PFSK-1 (cell line): ENCODE measurements at regions not wholly inside any gene's neighbourhood (a gene's known extent, or its start where the extent isn't known, plus 50 kb on each side); places are given as distances from the start of the nearest gene placed in this dataset.

Experiments
- FOXP2 ChIP-seq: optimal IDR thresholded peaks from 2 replicates; pipeline ENCODE3; 2011; ENCODE audit warnings: borderline replicate concordance, control low read depth, inconsistent platforms; ENCODE audit not compliant: insufficient read depth; ENCODE audit errors: extremely low read length, extremely low read depth
- POLR2AphosphoS5 ChIP-seq: IDR thresholded peaks from 2 replicates; pipeline ENCODE4 v1.6.1; 2012; ENCODE audit warnings: low read depth, mild to moderate bottlenecking, control low read depth, low read length, moderate library complexity
- SIN3A ChIP-seq: IDR thresholded peaks from 2 replicates; pipeline ENCODE4 v1.6.1; 2012; ENCODE audit warnings: mild to moderate bottlenecking, low read length, moderate library complexity, borderline replicate concordance; ENCODE audit not compliant: insufficient read depth
- TAF1 ChIP-seq: IDR thresholded peaks from 2 replicates; pipeline ENCODE4 v1.6.1; 2012; ENCODE audit warnings: low read length, control low read depth, borderline replicate concordance; ENCODE audit not compliant: insufficient read depth
- TF ChIP-seq, protein P1 (sequence below), 2 experiments: IDR thresholded peaks; 2 replicates each; pipeline versions ENCODE4 v1.6.1 to v1.8.0; 2011 to 2012; ENCODE audit warnings: low read depth in 2 of 2, low read length in 2 of 2, control low read depth in 1 of 2, inconsistent platforms in 1 of 2, mild to moderate bottlenecking in 1 of 2, moderate library complexity in 1 of 2; ENCODE audit not compliant: insufficient read depth in 1 of 2

DNA sequence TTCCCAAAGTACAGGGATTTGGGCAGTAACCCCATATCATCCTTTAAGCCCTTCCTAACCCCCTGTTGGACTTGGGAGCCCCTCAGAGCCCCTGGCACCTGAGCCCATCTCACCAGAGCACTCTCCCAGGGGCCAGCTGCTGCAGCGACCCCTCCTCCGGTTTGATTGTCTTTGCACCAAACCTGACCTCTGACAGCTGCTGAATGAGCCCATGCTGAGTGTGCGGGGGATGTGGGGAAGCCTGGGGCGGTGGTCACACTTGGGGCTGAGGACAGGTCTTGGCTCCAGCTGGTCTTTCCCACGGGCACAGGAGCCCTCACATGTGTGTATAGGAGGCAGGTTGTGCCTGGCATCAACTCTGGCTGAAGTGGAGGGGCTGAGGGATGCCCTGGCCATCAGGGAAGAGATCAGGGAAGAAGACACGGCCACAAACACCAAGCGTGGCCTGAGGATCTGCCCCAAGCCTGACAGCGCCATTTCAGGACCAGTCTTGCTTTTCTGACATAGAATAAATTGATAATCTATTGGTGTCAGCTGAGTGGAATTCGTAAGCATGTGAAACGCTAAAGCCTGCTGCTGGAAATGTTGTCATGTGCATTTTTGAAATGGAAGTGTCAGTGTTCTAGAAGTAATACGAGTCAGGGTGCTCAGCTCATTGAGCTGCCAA lies 102.4 kb downstream of the ACKR3 start:
- TF ChIP-seq POLR2AphosphoS5: no peak
- TF ChIP-seq, protein P1, sequence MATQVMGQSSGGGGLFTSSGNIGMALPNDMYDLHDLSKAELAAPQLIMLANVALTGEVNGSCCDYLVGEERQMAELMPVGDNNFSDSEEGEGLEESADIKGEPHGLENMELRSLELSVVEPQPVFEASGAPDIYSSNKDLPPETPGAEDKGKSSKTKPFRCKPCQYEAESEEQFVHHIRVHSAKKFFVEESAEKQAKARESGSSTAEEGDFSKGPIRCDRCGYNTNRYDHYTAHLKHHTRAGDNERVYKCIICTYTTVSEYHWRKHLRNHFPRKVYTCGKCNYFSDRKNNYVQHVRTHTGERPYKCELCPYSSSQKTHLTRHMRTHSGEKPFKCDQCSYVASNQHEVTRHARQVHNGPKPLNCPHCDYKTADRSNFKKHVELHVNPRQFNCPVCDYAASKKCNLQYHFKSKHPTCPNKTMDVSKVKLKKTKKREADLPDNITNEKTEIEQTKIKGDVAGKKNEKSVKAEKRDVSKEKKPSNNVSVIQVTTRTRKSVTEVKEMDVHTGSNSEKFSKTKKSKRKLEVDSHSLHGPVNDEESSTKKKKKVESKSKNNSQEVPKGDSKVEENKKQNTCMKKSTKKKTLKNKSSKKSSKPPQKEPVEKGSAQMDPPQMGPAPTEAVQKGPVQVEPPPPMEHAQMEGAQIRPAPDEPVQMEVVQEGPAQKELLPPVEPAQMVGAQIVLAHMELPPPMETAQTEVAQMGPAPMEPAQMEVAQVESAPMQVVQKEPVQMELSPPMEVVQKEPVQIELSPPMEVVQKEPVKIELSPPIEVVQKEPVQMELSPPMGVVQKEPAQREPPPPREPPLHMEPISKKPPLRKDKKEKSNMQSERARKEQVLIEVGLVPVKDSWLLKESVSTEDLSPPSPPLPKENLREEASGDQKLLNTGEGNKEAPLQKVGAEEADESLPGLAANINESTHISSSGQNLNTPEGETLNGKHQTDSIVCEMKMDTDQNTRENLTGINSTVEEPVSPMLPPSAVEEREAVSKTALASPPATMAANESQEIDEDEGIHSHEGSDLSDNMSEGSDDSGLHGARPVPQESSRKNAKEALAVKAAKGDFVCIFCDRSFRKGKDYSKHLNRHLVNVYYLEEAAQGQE (IDR thresholded peaks at IDR 0.05; ENCODE audit: insufficient read depth in 1 of 2, low read depth in 2 of 2, low read length in 2 of 2): no peak
- no peak for TF ChIP-seq FOXP2
- no peak for TF ChIP-seq SIN3A
- no peak for TF ChIP-seq TAF1

DNA sequence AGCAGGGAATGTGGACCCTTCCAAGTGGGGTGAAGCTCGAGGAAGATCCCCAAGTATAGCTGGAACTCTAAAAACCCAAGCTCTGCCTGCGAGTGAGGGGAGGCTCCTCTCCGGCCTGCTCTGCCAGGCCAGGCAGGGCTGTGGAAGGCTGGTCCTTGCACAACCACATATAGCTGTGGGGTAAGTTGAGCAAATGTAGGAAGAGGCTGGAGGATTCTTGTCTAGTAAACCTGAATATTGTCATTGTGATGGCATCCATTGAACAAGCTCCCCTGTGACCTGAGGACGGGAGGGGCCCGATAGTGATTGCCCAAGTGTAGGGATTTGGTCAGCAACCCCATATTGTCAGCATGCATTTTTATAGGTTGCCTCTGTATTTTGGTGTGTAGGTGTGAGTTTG lies 103.0 kb downstream of the ACKR3 start:
- TF ChIP-seq SIN3A (no peak), TAF1 (no peak), POLR2AphosphoS5 (no peak), FOXP2 (no peak)
- TF ChIP-seq, protein P1 (IDR thresholded peaks at IDR 0.05; ENCODE audit: insufficient read depth in 1 of 2, low read depth in 2 of 2, low read length in 2 of 2): no peak

DNA sequence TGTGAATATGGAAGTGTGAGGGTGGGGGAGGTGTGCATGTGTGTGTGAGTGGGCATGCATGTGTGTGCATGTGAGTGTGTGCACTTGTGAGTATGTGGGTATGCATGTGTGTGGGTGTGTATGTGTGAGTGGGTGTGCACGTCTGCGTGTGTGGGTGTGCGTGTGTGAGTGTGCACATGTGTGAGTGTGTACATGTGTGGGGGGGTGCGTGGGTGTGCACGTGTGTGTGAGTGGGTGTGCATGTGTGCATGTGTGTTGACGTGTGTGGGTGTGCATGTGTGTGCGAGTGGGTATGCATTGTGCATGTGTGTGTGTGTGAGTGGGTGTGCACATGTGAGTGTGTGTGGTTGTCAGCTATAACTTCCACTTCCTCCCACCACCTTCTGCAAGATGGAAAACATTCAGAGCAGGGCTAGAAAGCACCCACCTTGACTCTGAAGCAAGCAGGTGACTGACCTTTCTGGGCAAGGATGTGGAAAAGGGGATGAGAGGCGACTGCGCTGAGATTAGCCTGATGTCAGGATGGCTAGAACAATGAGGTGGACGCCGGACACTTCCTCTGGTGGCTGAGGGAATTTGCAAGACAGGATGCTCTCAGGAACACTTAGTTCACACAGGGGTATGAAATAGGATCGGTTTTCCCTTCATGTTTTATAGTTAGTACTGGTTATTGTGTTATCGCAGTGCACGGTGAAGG lies 103.6 kb downstream of the ACKR3 start:
- TF ChIP-seq, protein P1 (IDR thresholded peaks at IDR 0.05; ENCODE audit: insufficient read depth in 1 of 2, low read depth in 2 of 2, low read length in 2 of 2): no peak
- no peak for TF ChIP-seq POLR2AphosphoS5
- no peak for TF ChIP-seq FOXP2
- TF ChIP-seq TAF1: no peak
- TF ChIP-seq SIN3A: no peak

DNA sequence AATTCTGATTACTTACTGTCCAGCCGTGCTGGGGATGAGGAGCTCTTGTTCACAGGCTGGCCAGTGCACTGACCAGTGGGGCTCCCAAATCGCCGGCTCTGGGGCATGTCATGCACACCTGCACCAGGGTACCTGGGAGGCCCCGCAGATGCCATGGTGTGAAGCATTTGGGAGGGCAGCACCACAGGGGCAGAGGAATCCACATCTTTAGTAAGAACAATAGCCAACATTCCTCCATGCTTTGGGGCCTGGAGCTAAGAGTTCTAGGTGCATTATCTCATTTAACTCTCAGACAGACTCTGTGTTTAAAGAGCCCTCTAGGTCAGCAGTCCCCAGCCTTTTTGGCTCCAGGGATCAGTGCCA lies 104.2 kb downstream of the ACKR3 start:
- TF ChIP-seq FOXP2 (no peak), TAF1 (no peak), SIN3A (no peak), POLR2AphosphoS5 (no peak)
- TF ChIP-seq, protein P1 (IDR thresholded peaks at IDR 0.05; ENCODE audit: insufficient read depth in 1 of 2, low read depth in 2 of 2, low read length in 2 of 2): no peak
